Upper lobe of left lung (tissue), 4 donors: ENCODE measurements at regions not wholly inside any gene's neighbourhood (a gene's known extent, or its start where the extent isn't known, plus 50 kb on each side); places are given as distances from the start of the nearest gene placed in this dataset.

Experiments used
- POLR2A ChIP-seq, 4 donors: fragments of 450-650 bp; IDR thresholded peaks; one replicate each; pipeline ENCODE4 v1.5.1; 2016 to 2017; ENCODE audit warnings: antibody characterized with exemption in 4 of 4, mild to moderate bottlenecking in 2 of 4
- TF ChIP-seq, protein P1 (sequence below), 6 experiments: fragments of 450-650 bp in 4 of 6; fragments of 200-600 bp in 2 of 6; sonication (generic) in 2 of 6; IDR thresholded peaks; one replicate each; pipeline ENCODE4 v1.5.1; 2016 to 2019; ENCODE audit warnings: antibody characterized with exemption in 6 of 6

DNA sequence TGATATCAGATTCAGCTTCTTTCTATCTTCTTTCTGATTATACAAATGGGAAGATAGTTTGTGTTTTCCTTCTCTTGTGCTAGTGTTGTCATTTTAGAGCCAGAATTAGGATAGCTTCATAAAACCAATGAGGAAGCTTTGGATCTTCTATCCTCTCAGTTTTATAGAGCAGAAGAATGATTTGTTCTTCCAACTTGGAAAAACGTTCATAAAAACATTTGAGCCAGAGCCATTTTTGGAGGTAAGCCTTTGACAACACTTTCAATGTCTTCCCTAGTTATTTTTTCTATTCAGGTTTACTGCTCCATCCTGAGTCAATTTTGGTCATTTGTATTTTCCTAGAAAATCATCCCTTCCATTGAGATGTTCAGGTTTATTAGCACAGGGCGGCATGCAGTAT, 91.2 kb upstream of the MYOCD start:
- TF ChIP-seq POLR2A (IDR thresholded peaks at IDR 0.05), result no peak
- TF ChIP-seq, protein P1, sequence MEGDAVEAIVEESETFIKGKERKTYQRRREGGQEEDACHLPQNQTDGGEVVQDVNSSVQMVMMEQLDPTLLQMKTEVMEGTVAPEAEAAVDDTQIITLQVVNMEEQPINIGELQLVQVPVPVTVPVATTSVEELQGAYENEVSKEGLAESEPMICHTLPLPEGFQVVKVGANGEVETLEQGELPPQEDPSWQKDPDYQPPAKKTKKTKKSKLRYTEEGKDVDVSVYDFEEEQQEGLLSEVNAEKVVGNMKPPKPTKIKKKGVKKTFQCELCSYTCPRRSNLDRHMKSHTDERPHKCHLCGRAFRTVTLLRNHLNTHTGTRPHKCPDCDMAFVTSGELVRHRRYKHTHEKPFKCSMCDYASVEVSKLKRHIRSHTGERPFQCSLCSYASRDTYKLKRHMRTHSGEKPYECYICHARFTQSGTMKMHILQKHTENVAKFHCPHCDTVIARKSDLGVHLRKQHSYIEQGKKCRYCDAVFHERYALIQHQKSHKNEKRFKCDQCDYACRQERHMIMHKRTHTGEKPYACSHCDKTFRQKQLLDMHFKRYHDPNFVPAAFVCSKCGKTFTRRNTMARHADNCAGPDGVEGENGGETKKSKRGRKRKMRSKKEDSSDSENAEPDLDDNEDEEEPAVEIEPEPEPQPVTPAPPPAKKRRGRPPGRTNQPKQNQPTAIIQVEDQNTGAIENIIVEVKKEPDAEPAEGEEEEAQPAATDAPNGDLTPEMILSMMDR (IDR thresholded peaks at IDR 0.05), result no peak
